Endothelial cell of umbilical vein (primary cell): ENCODE measurements at regions not wholly inside any gene's neighbourhood (a gene's known extent, or its start where the extent isn't known, plus 50 kb on each side); places are given as distances from the start of the nearest gene placed in this dataset.
"Not testable (repeated sequence)": the region's sequence is repeated elsewhere in the genome, so short reads cannot be mapped to it uniquely, and the experiment has no call there.

ENCODE experiments used
- CTCF ChIP-seq, 2 donors: IDR thresholded peaks; 1 replicate in 1 of 2; 2 replicates in 1 of 2; pipeline ENCODE4 v1.5.1; 2011; ENCODE audit warnings: low read length in 2 of 2, mild to moderate bottlenecking in 2 of 2, moderate library complexity in 2 of 2, control low read depth in 1 of 2, inconsistent platforms in 1 of 2, low read depth in 1 of 2; ENCODE audit not compliant: insufficient read depth in 1 of 2; ENCODE audit errors: extremely low read depth in 1 of 2
- POLR2A ChIP-seq: IDR thresholded peaks from 2 replicates; pipeline ENCODE4 v1.6.1; 2012; ENCODE audit warnings: low read depth, mild to moderate bottlenecking, control low read depth, low read length

GRCh38 chrX:41974677-41975076 is 51.3 kb upstream of the CASK start:
- TF ChIP-seq CTCF (IDR thresholded peaks at IDR 0.05; ENCODE audit: extremely low read depth in 1 of 2, insufficient read depth in 1 of 2, low read depth in 1 of 2, low read length in 2 of 2); POLR2A: not testable (repeated sequence)
